GM23338 (cell line): ENCODE measurements at regions not wholly inside any gene's neighbourhood (a gene's known extent, or its start where the extent isn't known, plus 50 kb on each side); places are given as distances from the start of the nearest gene placed in this dataset.

Experiments used
- ATAC-seq: fragments of 200-7000 bp; cut with Tn5 transposase; 3 replicates; pipeline ENCODE4 v1.9.1; 2020
- DNase-seq: peaks from one replicate; pipeline ENCODE4 v3.0.0-alpha.2; 2015; ENCODE audit warnings: low spot score
- H2AFZ ChIP-seq: fragments of 200-600 bp; sonication (generic); 2 replicates; pipeline ENCODE4 v1.8.0; 2016; ENCODE audit warnings: antibody characterized with exemption, mild to moderate bottlenecking, moderate library complexity
- H3F3A ChIP-seq: fragments of 200-600 bp; sonication (generic); replicated peaks from 2 replicates; pipeline ENCODE4 v1.8.0; 2017; ENCODE audit warnings: antibody characterized with exemption, mixed run types, low read depth
- H3K27ac ChIP-seq: fragments of 200-600 bp; sonication (generic); 2 replicates; pipeline ENCODE4 v1.6.1; 2016; ENCODE audit warnings: low read depth
- H3K27me3 ChIP-seq: fragments of 200-600 bp; sonication (generic); 2 replicates; pipeline ENCODE4 v1.8.0; 2016; ENCODE audit warnings: mild to moderate bottlenecking, mixed run types, moderate library complexity; ENCODE audit not compliant: insufficient read depth
- H3K36me3 ChIP-seq: fragments of 200-600 bp; sonication (generic); 2 replicates; pipeline ENCODE4 v1.8.0; 2016; ENCODE audit warnings: mild to moderate bottlenecking; ENCODE audit not compliant: insufficient read depth
- H3K4me1 ChIP-seq: fragments of 200-600 bp; sonication (generic); 2 replicates; pipeline ENCODE4 v1.8.0; 2016; ENCODE audit warnings: mild to moderate bottlenecking, moderate library complexity; ENCODE audit not compliant: insufficient read depth
- H3K4me2 ChIP-seq: fragments of 200-600 bp; sonication (generic); 2 replicates; pipeline ENCODE4 v1.7.1; 2017; ENCODE audit warnings: mixed run types
- H3K4me3 ChIP-seq: fragments of 200-600 bp; sonication (generic); 2 replicates; pipeline ENCODE4 v1.6.1; 2016; ENCODE audit warnings: mixed run types
- H3K79me2 ChIP-seq: fragments of 200-600 bp; sonication (generic); replicated peaks from 2 replicates; pipeline ENCODE4 v1.8.0; 2017; ENCODE audit warnings: mild to moderate bottlenecking; ENCODE audit not compliant: insufficient read depth
- H3K9me2 ChIP-seq: fragments of 200-600 bp; sonication (generic); 2 replicates; pipeline ENCODE4 v1.8.0; 2017; ENCODE audit not compliant: insufficient read depth
- H4K20me1 ChIP-seq: fragments of 200-600 bp; sonication (generic); replicated peaks from 2 replicates; pipeline ENCODE4 v1.8.0; 2017; ENCODE audit warnings: mild to moderate bottlenecking; ENCODE audit not compliant: insufficient read depth
- H3K27ac Mint-ChIP-seq: 2 replicates; pipeline ENCODE4 v1.8.0; 2020; ENCODE audit warnings: inconsistent platforms, mild to moderate bottlenecking, moderate library complexity, mixed read lengths
- H3K27me3 Mint-ChIP-seq: 3 replicates; pipeline ENCODE4 v1.8.0; 2022; ENCODE audit warnings: low read depth, mild to moderate bottlenecking, moderate library complexity, mixed read lengths, inconsistent platforms; ENCODE audit not compliant: insufficient read depth, poor library complexity
- H3K36me3 Mint-ChIP-seq: 3 replicates; pipeline ENCODE4 v1.8.0; 2021; ENCODE audit warnings: low read depth, mild to moderate bottlenecking, inconsistent platforms, moderate library complexity, mixed read lengths
- H3K4me1 Mint-ChIP-seq: 3 replicates; pipeline ENCODE4 v1.8.0; 2020; ENCODE audit warnings: mild to moderate bottlenecking, inconsistent platforms, mixed read lengths
- H3K4me3 Mint-ChIP-seq: 3 replicates; pipeline ENCODE4 v1.8.0; 2021; ENCODE audit warnings: moderate library complexity, mild to moderate bottlenecking, inconsistent platforms, mixed read lengths
- H3K9me3 Mint-ChIP-seq: 3 replicates; pipeline ENCODE4 v1.8.0; 2020; ENCODE audit warnings: moderate library complexity, mild to moderate bottlenecking, inconsistent platforms, mixed read lengths
- CTCF ChIP-seq, 2 experiments: fragments of 200-600 bp in 1 of 2; sonication (generic) in 1 of 2; conservative IDR thresholded peaks; 2 replicates each; pipeline versions ENCODE4 v1.5.1 to v1.6.1; 2016 to 2017; ENCODE audit warnings: antibody characterized with exemption in 2 of 2, low read depth in 2 of 2, mild to moderate bottlenecking in 2 of 2, moderate library complexity in 1 of 2
- JUNB ChIP-seq: IDR thresholded peaks from one replicate; pipeline ENCODE4 v1.6.1; 2016; ENCODE audit warnings: antibody characterized with exemption; ENCODE audit not compliant: unreplicated experiment
- STAT1 ChIP-seq: IDR thresholded peaks from one replicate; pipeline ENCODE4 v1.6.1; 2016; ENCODE audit warnings: antibody characterized with exemption; ENCODE audit not compliant: unreplicated experiment
- ZNF462 ChIP-seq: fragments of 250-450 bp; sonication (Bioruptor Pico); IDR thresholded peaks from 2 replicates; pipeline ENCODE4 v1.5.0; 2020; ENCODE audit warnings: mild to moderate bottlenecking, moderate library complexity
- TF ChIP-seq, protein P1 (sequence below): IDR thresholded peaks from one replicate; pipeline ENCODE4 v1.6.1; 2018; ENCODE audit warnings: antibody characterized with exemption; ENCODE audit not compliant: unreplicated experiment

DNA sequence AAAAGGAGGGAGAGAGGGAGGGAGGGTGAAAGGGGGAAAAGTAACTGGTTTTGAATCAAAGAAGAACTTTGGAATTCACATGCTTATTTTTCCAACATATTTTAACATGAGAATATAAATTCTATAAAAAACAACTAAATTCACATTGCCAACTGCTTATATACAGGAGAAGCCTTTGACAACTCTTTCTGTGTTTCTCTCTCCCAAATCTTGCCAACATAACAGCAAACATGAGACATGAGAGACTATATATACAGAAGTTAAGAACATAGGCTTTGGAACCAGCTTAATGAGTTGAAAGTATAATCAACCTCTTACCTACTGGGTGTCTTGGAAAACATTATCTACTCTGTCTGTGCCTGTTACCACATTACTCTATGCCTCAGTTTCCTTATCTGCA lies 493.3 kb downstream of the RFC3 start (continued):
- TF ChIP-seq ZNF462, result no peak

DNA sequence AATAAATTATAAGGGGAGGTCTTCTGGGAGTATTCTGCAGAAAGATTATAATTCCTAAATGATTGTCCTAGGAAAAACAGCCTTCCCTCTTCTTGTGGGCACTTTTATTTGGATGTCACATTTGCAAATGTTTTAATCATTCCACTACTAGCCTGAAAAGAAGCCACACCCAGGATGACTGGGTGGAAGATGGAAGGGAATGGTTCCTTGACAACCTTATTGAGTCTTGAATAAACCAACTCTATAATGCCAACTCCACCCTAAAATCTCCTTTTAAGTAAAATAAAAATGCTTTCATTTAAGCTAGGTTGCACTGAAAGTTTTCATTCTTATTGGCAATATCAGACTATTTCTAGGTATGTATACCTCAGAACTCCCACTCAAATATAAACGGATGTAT lies 494.6 kb downstream of the RFC3 start:
- Mint-ChIP-seq H3K36me3 (no peaks in the 10 kb centered on the region), H3K27me3 (peaks cover 1% of the 10 kb centered on the region), H3K27ac (no peak overlapping the region), H3K4me1 (no peaks in the 10 kb centered on the region), H3K9me3 (no peaks in the 10 kb centered on the region), H3K4me3 (no peak overlapping the region)
- ATAC-seq (no peak), DNase-seq (no peak)
- Histone ChIP-seq H3K9me2 (peaks cover 12% of the 10 kb centered on the region), H3K27me3 (no peaks in the 10 kb centered on the region), H4K20me1 (no peaks in the 10 kb centered on the region), H3F3A (no peaks in the 10 kb centered on the region), H3K4me2 (no peak overlapping the region), H3K4me3 (no peak overlapping the region), H3K27ac (no peak overlapping the region), H3K79me2 (no peaks in the 10 kb centered on the region), H3K4me1 (no peaks in the 10 kb centered on the region), H3K36me3 (no peaks in the 10 kb centered on the region), H2AFZ (no peak overlapping the region)
- TF ChIP-seq STAT1, result no peak

- ATAC-seq, result no peak
- no peaks in the 10 kb centered on the region for H3K27me3 Mint-ChIP-seq
- no peak overlapping the region for H3K4me3 Mint-ChIP-seq
- Histone ChIP-seq H3K79me2 (no peaks in the 10 kb centered on the region), H3K9me2 (0 out of 2 replicates have a peak, but pooled peaks cover 4% of the 10 kb centered on the region), H3K4me3 (no peak overlapping the region), H3K4me2 (no peak overlapping the region), H3K27me3 (no peaks in the 10 kb centered on the region), H3K27ac (no peak overlapping the region), H3K36me3 (no peaks in the 10 kb centered on the region), H4K20me1 (no peaks in the 10 kb centered on the region), H2AFZ (no peak overlapping the region), H3K4me1 (0 out of 2 replicates have a peak, but pooled peaks cover 5% of the 10 kb centered on the region), H3F3A (no peaks in the 10 kb centered on the region)
- peaks cover 8% of the 10 kb centered on the region for H3K4me1 Mint-ChIP-seq
- DNase-seq, result no peak
- no peak overlapping the region for H3K27ac Mint-ChIP-seq
- TF ChIP-seq, protein P1, sequence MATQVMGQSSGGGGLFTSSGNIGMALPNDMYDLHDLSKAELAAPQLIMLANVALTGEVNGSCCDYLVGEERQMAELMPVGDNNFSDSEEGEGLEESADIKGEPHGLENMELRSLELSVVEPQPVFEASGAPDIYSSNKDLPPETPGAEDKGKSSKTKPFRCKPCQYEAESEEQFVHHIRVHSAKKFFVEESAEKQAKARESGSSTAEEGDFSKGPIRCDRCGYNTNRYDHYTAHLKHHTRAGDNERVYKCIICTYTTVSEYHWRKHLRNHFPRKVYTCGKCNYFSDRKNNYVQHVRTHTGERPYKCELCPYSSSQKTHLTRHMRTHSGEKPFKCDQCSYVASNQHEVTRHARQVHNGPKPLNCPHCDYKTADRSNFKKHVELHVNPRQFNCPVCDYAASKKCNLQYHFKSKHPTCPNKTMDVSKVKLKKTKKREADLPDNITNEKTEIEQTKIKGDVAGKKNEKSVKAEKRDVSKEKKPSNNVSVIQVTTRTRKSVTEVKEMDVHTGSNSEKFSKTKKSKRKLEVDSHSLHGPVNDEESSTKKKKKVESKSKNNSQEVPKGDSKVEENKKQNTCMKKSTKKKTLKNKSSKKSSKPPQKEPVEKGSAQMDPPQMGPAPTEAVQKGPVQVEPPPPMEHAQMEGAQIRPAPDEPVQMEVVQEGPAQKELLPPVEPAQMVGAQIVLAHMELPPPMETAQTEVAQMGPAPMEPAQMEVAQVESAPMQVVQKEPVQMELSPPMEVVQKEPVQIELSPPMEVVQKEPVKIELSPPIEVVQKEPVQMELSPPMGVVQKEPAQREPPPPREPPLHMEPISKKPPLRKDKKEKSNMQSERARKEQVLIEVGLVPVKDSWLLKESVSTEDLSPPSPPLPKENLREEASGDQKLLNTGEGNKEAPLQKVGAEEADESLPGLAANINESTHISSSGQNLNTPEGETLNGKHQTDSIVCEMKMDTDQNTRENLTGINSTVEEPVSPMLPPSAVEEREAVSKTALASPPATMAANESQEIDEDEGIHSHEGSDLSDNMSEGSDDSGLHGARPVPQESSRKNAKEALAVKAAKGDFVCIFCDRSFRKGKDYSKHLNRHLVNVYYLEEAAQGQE, result no peak
- TF ChIP-seq JUNB (no peak), CTCF (conservative IDR thresholded peaks at IDR 0.05; ENCODE audit: low read depth in 2 of 2) (no peak)
- no peaks in the 10 kb centered on the region for H3K36me3 Mint-ChIP-seq
- H3K9me3 Mint-ChIP-seq, result no peaks in the 10 kb centered on the region
Measured at GRCh38 chr13:34320084-34320483, 502.1 kb downstream of the RFC3 start.
